C4-2B (cell line): ENCODE measurements at regions not wholly inside any gene's neighbourhood (a gene's known extent, or its start where the extent isn't known, plus 50 kb on each side); places are given as distances from the start of the nearest gene placed in this dataset.

Source experiments
- ZFX ChIP-seq: fragments of 450-650 bp; IDR thresholded peaks from 2 replicates; pipeline ENCODE4 v1.6.1; 2017
- TF ChIP-seq, protein P1 (sequence below): fragments of 450-650 bp; conservative IDR thresholded peaks from 2 replicates; pipeline ENCODE4 v1.5.1; 2017; ENCODE audit warnings: mild to moderate bottlenecking

DNA sequence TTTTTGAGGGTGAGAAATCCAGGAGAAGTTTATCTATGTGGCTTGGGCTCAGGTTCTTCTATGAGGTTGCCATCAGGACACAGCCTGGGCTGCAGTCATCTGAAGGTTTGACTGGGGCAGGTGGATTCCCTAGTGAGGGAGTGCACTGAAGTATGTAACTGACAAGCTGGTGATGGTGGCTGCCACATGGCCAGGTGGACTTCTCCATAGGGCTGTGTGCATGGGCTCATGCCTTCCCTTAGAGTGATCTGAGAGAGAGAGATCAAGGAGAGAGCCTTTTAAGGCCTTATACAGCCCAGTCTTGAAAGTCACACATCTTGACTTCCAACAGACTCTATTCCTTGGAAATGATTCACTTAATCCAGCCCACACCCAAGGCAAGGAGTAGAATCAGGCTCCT is 266.6 kb upstream of the PITRM1 start:
- TF ChIP-seq, protein P1, sequence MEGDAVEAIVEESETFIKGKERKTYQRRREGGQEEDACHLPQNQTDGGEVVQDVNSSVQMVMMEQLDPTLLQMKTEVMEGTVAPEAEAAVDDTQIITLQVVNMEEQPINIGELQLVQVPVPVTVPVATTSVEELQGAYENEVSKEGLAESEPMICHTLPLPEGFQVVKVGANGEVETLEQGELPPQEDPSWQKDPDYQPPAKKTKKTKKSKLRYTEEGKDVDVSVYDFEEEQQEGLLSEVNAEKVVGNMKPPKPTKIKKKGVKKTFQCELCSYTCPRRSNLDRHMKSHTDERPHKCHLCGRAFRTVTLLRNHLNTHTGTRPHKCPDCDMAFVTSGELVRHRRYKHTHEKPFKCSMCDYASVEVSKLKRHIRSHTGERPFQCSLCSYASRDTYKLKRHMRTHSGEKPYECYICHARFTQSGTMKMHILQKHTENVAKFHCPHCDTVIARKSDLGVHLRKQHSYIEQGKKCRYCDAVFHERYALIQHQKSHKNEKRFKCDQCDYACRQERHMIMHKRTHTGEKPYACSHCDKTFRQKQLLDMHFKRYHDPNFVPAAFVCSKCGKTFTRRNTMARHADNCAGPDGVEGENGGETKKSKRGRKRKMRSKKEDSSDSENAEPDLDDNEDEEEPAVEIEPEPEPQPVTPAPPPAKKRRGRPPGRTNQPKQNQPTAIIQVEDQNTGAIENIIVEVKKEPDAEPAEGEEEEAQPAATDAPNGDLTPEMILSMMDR = no peak
- no peak for TF ChIP-seq ZFX
